ENCODE measurements at regions not wholly inside any gene's neighbourhood (a gene's known extent, or its start where the extent isn't known, plus 50 kb on each side); places are given as distances from the start of the nearest gene placed in this dataset.

DNA sequence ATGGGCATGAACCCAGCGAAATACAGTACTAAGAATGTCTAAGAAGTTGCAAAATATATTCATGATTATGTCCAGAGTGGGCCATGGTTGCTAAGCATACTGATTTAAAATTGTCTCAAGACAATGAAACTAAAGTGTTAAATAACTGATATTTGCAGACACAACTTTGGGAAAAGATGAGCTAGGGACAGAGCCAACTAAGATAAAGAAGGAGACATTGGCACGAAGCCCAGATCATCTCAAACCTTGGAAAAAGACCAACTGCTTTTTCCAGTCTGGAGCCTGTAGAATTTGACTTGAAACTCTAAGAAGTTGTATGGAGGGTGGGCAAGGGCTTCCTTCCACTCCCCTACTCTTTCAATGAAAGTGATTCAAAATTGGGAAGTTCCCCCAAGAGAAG, 108.5 kb upstream of the GLRA2 start:
- TF ChIP-seq, protein P1, sequence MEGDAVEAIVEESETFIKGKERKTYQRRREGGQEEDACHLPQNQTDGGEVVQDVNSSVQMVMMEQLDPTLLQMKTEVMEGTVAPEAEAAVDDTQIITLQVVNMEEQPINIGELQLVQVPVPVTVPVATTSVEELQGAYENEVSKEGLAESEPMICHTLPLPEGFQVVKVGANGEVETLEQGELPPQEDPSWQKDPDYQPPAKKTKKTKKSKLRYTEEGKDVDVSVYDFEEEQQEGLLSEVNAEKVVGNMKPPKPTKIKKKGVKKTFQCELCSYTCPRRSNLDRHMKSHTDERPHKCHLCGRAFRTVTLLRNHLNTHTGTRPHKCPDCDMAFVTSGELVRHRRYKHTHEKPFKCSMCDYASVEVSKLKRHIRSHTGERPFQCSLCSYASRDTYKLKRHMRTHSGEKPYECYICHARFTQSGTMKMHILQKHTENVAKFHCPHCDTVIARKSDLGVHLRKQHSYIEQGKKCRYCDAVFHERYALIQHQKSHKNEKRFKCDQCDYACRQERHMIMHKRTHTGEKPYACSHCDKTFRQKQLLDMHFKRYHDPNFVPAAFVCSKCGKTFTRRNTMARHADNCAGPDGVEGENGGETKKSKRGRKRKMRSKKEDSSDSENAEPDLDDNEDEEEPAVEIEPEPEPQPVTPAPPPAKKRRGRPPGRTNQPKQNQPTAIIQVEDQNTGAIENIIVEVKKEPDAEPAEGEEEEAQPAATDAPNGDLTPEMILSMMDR (IDR thresholded peaks at IDR 0.05), result no peak
- no peak for DNase-seq (ENCODE audit: low spot score)
- Mint-ChIP-seq H3K9me3 (ENCODE audit: low read depth) (peaks cover 13% of the 10 kb centered on the region), H3K4me1 (ENCODE audit: low read depth) (no peaks in the 10 kb centered on the region), H3K27ac (ENCODE audit: unreplicated experiment) (no peak overlapping the region), H3K4me3 (ENCODE audit: unreplicated experiment) (no peak overlapping the region), H3K27me3 (ENCODE audit: low read depth) (no peaks in the 10 kb centered on the region), H3K36me3 (ENCODE audit: low read depth) (no peaks in the 10 kb centered on the region)

DNA sequence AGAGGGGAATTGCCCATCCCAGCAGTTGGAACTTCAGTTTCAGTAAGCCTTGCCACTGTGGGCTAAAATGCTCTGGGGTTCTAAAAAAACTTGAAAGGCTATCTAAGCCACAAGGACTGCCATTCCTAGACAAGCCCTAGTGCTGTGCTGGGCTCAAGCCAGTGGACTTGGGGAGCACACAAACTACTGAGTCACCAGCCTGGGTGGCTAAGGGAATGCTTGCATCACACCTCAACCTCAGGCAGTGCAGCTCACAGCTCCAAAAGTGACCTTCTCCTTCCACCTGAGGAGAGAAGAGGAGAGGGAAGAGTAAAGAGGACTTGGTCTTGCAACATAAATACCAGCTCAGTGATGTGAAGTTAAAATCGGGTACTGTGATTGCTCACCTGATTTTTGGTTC, 116.7 kb upstream of the GLRA2 start:
- no peaks in the 10 kb centered on the region for H3K36me3 Mint-ChIP-seq (ENCODE audit: low read depth)
- no peak for DNase-seq (ENCODE audit: low spot score)
- no peaks in the 10 kb centered on the region for H3K4me1 Mint-ChIP-seq (ENCODE audit: low read depth)
- TF ChIP-seq, protein P1 (IDR thresholded peaks at IDR 0.05), result no peak
- no peak overlapping the region for H3K4me3 Mint-ChIP-seq (ENCODE audit: unreplicated experiment)
- peaks cover 22% of the 10 kb centered on the region for H3K9me3 Mint-ChIP-seq (ENCODE audit: low read depth)
- H3K27ac Mint-ChIP-seq (ENCODE audit: unreplicated experiment), result no peak overlapping the region
- H3K27me3 Mint-ChIP-seq (ENCODE audit: low read depth), result no peaks in the 10 kb centered on the region

DNA sequence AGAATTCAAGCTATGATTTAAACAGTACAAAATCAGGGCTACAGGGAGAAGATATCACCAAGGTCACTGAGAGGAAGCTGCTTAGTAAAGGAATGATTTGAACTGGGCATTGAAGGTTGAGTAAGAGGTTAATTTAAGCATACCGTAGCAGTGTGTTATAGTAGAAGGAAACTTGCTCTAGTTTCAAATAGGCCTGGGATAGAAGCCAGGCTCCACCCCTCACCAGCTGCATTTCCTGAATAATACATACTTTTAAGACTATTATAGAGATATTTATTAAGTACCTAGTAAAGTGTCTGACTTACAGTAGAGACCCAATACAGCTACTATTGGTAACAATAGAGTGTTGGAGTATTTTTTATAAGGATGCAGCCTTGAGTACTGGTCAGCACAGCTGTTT, 118.0 kb upstream of the GLRA2 start:
- H3K4me1 Mint-ChIP-seq (ENCODE audit: low read depth), result no peaks in the 10 kb centered on the region
- peaks cover 25% of the 10 kb centered on the region for H3K9me3 Mint-ChIP-seq (ENCODE audit: low read depth)
- H3K27ac Mint-ChIP-seq (ENCODE audit: unreplicated experiment), result no peak overlapping the region
- H3K4me3 Mint-ChIP-seq (ENCODE audit: unreplicated experiment), result no peak overlapping the region
- TF ChIP-seq, protein P1 (IDR thresholded peaks at IDR 0.05), result no peak
- no peak for DNase-seq (ENCODE audit: low spot score)
- H3K36me3 Mint-ChIP-seq (ENCODE audit: low read depth), result no peaks in the 10 kb centered on the region
- H3K27me3 Mint-ChIP-seq (ENCODE audit: low read depth), result no peaks in the 10 kb centered on the region

DNA sequence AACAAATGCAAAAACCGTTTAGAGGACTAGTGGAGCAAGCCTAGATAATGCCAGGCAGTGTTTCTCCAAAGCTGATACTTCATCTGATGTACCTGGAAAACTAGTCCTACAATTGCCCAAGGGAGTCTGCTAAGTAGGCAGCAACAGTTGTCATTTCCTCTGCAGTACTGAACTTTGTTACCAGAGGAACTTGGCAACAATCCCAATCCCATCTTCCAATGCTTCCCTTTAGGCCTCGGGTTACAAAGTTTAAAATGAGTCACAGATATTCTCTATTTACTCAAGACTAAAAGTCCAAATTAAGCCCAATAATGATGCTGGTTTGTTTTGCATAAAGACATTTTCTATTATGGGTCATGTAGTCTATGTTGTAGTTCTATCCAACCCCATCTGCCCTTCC, 120.0 kb upstream of the GLRA2 start:
- H3K4me3 Mint-ChIP-seq (ENCODE audit: unreplicated experiment), result no peak overlapping the region
- TF ChIP-seq, protein P1 (IDR thresholded peaks at IDR 0.05), result no peak
- no peak for DNase-seq (ENCODE audit: low spot score)
- H3K4me1 Mint-ChIP-seq (ENCODE audit: low read depth), result no peaks in the 10 kb centered on the region
- no peaks in the 10 kb centered on the region for H3K27me3 Mint-ChIP-seq (ENCODE audit: low read depth)
- no peaks in the 10 kb centered on the region for H3K36me3 Mint-ChIP-seq (ENCODE audit: low read depth)
- no peak overlapping the region for H3K27ac Mint-ChIP-seq (ENCODE audit: unreplicated experiment)
- H3K9me3 Mint-ChIP-seq (ENCODE audit: low read depth), result peaks cover 28% of the 10 kb centered on the region

DNA sequence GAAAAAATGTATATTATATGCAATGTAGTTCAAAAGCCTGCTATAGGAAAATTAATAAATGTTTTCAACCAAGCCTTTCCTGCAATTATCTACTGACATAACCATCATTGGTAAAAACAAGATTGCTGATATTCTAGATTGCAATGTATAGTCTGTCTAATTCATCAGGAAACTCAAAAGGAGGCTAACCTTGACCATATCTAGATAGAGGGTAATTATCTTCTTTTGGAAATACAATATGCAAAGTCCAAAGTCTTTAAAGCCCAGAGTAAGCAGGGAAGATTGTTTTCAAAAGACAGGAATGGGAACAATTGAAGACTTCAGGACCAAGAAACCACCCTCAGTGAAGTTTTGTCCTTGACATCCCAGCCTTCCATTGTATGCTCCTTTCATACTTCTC, 123.1 kb upstream of the GLRA2 start:
- no peaks in the 10 kb centered on the region for H3K27me3 Mint-ChIP-seq (ENCODE audit: low read depth)
- no peaks in the 10 kb centered on the region for H3K36me3 Mint-ChIP-seq (ENCODE audit: low read depth)
- no peak overlapping the region for H3K27ac Mint-ChIP-seq (ENCODE audit: unreplicated experiment)
- no peaks in the 10 kb centered on the region for H3K4me1 Mint-ChIP-seq (ENCODE audit: low read depth)
- no peak for DNase-seq (ENCODE audit: low spot score)
- TF ChIP-seq, protein P1 (IDR thresholded peaks at IDR 0.05), result no peak
- peaks cover 22% of the 10 kb centered on the region for H3K9me3 Mint-ChIP-seq (ENCODE audit: low read depth)
- no peak overlapping the region for H3K4me3 Mint-ChIP-seq (ENCODE audit: unreplicated experiment)

All from chondrocyte (in vitro differentiated cells).